ENCODE measurements at regions not wholly inside any gene's neighbourhood (a gene's known extent, or its start where the extent isn't known, plus 50 kb on each side); places are given as distances from the start of the nearest gene placed in this dataset.
"Not testable (repeated sequence)": the region's sequence is repeated elsewhere in the genome, so short reads cannot be mapped to it uniquely, and the experiment has no call there.

- TF ChIP-seq, protein P1, sequence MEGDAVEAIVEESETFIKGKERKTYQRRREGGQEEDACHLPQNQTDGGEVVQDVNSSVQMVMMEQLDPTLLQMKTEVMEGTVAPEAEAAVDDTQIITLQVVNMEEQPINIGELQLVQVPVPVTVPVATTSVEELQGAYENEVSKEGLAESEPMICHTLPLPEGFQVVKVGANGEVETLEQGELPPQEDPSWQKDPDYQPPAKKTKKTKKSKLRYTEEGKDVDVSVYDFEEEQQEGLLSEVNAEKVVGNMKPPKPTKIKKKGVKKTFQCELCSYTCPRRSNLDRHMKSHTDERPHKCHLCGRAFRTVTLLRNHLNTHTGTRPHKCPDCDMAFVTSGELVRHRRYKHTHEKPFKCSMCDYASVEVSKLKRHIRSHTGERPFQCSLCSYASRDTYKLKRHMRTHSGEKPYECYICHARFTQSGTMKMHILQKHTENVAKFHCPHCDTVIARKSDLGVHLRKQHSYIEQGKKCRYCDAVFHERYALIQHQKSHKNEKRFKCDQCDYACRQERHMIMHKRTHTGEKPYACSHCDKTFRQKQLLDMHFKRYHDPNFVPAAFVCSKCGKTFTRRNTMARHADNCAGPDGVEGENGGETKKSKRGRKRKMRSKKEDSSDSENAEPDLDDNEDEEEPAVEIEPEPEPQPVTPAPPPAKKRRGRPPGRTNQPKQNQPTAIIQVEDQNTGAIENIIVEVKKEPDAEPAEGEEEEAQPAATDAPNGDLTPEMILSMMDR (IDR thresholded peaks at IDR 0.05): not testable (repeated sequence)
- TF ChIP-seq, protein P2, sequence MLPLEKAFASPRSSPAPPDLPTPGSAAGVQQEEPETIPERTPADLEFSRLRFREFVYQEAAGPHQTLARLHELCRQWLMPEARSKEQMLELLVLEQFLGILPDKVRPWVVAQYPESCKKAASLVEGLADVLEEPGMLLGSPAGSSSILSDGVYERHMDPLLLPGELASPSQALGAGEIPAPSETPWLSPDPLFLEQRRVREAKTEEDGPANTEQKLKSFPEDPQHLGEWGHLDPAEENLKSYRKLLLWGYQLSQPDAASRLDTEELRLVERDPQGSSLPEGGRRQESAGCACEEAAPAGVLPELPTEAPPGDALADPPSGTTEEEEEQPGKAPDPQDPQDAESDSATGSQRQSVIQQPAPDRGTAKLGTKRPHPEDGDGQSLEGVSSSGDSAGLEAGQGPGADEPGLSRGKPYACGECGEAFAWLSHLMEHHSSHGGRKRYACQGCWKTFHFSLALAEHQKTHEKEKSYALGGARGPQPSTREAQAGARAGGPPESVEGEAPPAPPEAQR (CRISPR knock-in tag; IDR thresholded peaks at IDR 0.05): not testable (repeated sequence)
- not testable (repeated sequence) for TF ChIP-seq FOXK1 (CRISPR knock-in tag; IDR thresholded peaks at IDR 0.05); FOXJ3 (CRISPR knock-in tag; IDR thresholded peaks at IDR 0.05; ENCODE audit: borderline replicate concordance); CREB1 (CRISPR knock-in tag; IDR thresholded peaks at IDR 0.05)
- TF ChIP-seq, protein P3, sequence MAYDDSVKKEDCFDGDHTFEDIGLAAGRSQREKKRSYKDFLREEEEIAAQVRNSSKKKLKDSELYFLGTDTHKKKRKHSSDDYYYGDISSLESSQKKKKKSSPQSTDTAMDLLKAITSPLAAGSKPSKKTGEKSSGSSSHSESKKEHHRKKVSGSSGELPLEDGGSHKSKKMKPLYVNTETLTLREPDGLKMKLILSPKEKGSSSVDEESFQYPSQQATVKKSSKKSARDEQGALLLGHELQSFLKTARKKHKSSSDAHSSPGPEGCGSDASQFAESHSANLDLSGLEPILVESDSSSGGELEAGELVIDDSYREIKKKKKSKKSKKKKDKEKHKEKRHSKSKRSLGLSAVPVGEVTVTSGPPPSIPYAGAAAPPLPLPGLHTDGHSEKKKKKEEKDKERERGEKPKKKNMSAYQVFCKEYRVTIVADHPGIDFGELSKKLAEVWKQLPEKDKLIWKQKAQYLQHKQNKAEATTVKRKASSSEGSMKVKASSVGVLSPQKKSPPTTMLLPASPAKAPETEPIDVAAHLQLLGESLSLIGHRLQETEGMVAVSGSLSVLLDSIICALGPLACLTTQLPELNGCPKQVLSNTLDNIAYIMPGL (CRISPR knock-in tag; IDR thresholded peaks at IDR 0.05): not testable (repeated sequence)
Observed at GRCh38 chr4:125605926-125606325, 291.2 kb downstream of the FAT4 start.
